BJ (cell line): ENCODE measurements at regions not wholly inside any gene's neighbourhood (a gene's known extent, or its start where the extent isn't known, plus 50 kb on each side); places are given as distances from the start of the nearest gene placed in this dataset.

Experiments
- CTCF ChIA-PET: fragments of 350-600 bp; formaldehyde crosslinking; extraction: SDS; loops from one replicate; lab custom pipeline; 2021; ENCODE audit warnings: antibody characterized with exemption, inconsistent platforms; lab: Yijun Ruan, JAX
- POLR2A ChIA-PET: fragments of 300-600 bp; sonication (Branson Sonifier 250); formaldehyde crosslinking; extraction: SDS; loops from one replicate; lab custom pipeline; 2021; ENCODE audit warnings: antibody characterized with exemption; lab: Charles Lee
- DNase-seq: peaks from one replicate; pipeline ENCODE4 v3.0.0-alpha.2; 2011; ENCODE audit warnings: low read depth
- H3K27me3 ChIP-seq: 2 replicates; pipeline ENCODE4 v1.6.0; 2011; ENCODE audit warnings: low read length; ENCODE audit not compliant: control insufficient read depth, insufficient read depth
- H3K36me3 ChIP-seq: 2 replicates; pipeline ENCODE4 v1.5.1; 2011; ENCODE audit warnings: low read length; ENCODE audit not compliant: control insufficient read depth, insufficient read depth
- H3K4me3 ChIP-seq: 2 replicates; pipeline ENCODE4 v1.5.1; 2011; ENCODE audit warnings: low read depth, mild to moderate bottlenecking, control low read depth, low read length
- TF ChIP-seq, protein P1 (sequence below): IDR thresholded peaks from 2 replicates; pipeline ENCODE4 v1.5.1; 2011; ENCODE audit warnings: low read depth, mild to moderate bottlenecking, control low read depth, inconsistent platforms, low read length, moderate library complexity; ENCODE audit not compliant: insufficient read depth

- CTCF ChIA-PET = no interaction called here
Measured at GRCh38 chr4:115834441-115834840, 721.0 kb upstream of the NDST4 start.

DNA sequence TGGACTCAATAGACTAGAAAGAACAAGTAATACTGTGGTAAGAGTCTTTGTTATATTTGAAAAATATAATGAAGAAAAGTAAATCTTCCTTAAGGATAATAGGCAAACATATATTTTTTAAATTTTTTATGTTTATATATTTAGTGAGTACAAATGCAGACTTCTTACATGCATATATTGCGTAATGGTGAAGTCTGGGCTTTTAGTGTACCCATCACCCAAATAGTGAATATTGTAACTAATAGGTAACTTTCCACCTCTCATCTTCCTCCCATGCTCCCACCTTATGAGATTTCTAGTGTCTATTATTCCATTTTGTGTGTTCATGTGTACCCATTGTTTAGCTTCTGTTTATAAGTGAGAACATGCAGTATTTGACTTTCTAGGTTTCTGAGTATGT is 711.2 kb upstream of the NDST4 start:
- ChIA-PET POLR2A (no interaction called here), CTCF (no interaction called here)
- H3K4me3 ChIP-seq = no peak overlapping the region
- DNase-seq = no peak
- H3K36me3 ChIP-seq = no peaks in the 10 kb centered on the region
- no peaks in the 10 kb centered on the region for H3K27me3 ChIP-seq
- TF ChIP-seq, protein P1, sequence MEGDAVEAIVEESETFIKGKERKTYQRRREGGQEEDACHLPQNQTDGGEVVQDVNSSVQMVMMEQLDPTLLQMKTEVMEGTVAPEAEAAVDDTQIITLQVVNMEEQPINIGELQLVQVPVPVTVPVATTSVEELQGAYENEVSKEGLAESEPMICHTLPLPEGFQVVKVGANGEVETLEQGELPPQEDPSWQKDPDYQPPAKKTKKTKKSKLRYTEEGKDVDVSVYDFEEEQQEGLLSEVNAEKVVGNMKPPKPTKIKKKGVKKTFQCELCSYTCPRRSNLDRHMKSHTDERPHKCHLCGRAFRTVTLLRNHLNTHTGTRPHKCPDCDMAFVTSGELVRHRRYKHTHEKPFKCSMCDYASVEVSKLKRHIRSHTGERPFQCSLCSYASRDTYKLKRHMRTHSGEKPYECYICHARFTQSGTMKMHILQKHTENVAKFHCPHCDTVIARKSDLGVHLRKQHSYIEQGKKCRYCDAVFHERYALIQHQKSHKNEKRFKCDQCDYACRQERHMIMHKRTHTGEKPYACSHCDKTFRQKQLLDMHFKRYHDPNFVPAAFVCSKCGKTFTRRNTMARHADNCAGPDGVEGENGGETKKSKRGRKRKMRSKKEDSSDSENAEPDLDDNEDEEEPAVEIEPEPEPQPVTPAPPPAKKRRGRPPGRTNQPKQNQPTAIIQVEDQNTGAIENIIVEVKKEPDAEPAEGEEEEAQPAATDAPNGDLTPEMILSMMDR = no peak

More at GRCh38 chr4:115834441-115834840, 721.0 kb upstream of the NDST4 start:
- Histone ChIP-seq H3K27me3 (no peaks in the 10 kb centered on the region), H3K36me3 (no peaks in the 10 kb centered on the region), H3K4me3 (no peak overlapping the region)
- TF ChIP-seq, protein P1 = no peak
- DNase-seq = no peak
- POLR2A ChIA-PET = no interaction called here

- ChIA-PET CTCF (no interaction called here), POLR2A (no interaction called here)
- H3K4me3 ChIP-seq = no peak overlapping the region
- H3K36me3 ChIP-seq = no peaks in the 10 kb centered on the region
- no peaks in the 10 kb centered on the region for H3K27me3 ChIP-seq
- TF ChIP-seq, protein P1 = no peak
- no peak for DNase-seq
Measured at GRCh38 chr4:115803825-115804224, 690.4 kb upstream of the NDST4 start.

DNA sequence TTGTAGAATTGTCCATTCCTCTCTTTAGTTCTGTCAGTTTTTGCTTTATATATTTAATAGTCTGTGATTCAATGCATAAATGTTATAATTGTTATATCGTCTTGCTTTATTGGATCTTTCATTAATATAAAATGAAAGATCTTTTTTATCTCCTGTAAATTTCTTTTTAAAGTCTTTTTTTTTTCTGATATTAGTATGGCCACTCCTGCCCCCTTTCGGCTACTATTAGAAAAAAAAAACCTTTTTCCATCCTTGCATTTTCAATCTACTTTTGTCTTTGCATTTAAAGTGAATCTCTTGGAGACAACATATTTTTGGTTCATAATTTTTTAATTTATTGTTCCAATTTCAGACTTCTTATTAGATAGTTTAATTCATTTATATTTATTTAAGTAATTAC is 677.4 kb upstream of the NDST4 start:
- CTCF ChIA-PET = no interaction called here
- Histone ChIP-seq H3K27me3 (no peaks in the 10 kb centered on the region), H3K36me3 (no peaks in the 10 kb centered on the region), H3K4me3 (no peak overlapping the region)
- DNase-seq = no peak
- TF ChIP-seq, protein P1 = no peak
- POLR2A ChIA-PET = no interaction called here

GRCh38 chr4:115781528-115782146 is 668.2 kb upstream of the NDST4 start:
- ChIA-PET POLR2A (no interaction called here), CTCF (no interaction called here)
- TF ChIP-seq, protein P1 = no peak
- no peaks in the 10 kb centered on the region for H3K36me3 ChIP-seq
- no peak for DNase-seq
- H3K27me3 ChIP-seq = no peaks in the 10 kb centered on the region
- no peak overlapping the region for H3K4me3 ChIP-seq
